Parathyroid adenoma (tissue), 2 donors: ENCODE measurements at regions not wholly inside any gene's neighbourhood (a gene's known extent, or its start where the extent isn't known, plus 50 kb on each side); places are given as distances from the start of the nearest gene placed in this dataset.

Source experiments
- H2AFZ ChIP-seq: fragments of 300-600 bp; sonication (generic); one replicate; pipeline ENCODE4 v1.7.0; 2017; ENCODE audit warnings: antibody characterized with exemption, mild to moderate bottlenecking
- H3K27ac ChIP-seq: fragments of 300-600 bp; sonication (generic); one replicate; pipeline ENCODE4 v1.7.0; 2017
- H3K27me3 ChIP-seq: fragments of 300-600 bp; sonication (generic); one replicate; pipeline ENCODE4 v1.7.0; 2017; ENCODE audit warnings: low read length; ENCODE audit not compliant: control insufficient read depth, insufficient read depth
- H3K36me3 ChIP-seq: fragments of 300-600 bp; sonication (generic); one replicate; pipeline ENCODE4 v1.7.0; 2017; ENCODE audit warnings: low read length; ENCODE audit not compliant: control insufficient read depth, insufficient read depth
- H3K4me1 ChIP-seq: fragments of 300-600 bp; sonication (generic); one replicate; pipeline ENCODE4 v1.7.0; 2017; ENCODE audit warnings: control low read depth
- H3K4me2 ChIP-seq: fragments of 300-600 bp; sonication (generic); one replicate; pipeline ENCODE4 v1.7.0; 2017; ENCODE audit warnings: low read length
- H3K4me3 ChIP-seq: fragments of 300-600 bp; sonication (generic); one replicate; pipeline ENCODE4 v1.7.0; 2017; ENCODE audit warnings: low read depth, low read length
- H3K79me2 ChIP-seq: fragments of 300-600 bp; sonication (generic); one replicate; pipeline ENCODE4 v1.7.0; 2017; ENCODE audit warnings: control low read depth
- H3K9ac ChIP-seq: fragments of 300-600 bp; sonication (generic); one replicate; pipeline ENCODE4 v1.7.0; 2017; ENCODE audit warnings: mild to moderate bottlenecking
- H3K9me3 ChIP-seq: fragments of 300-600 bp; sonication (generic); one replicate; pipeline ENCODE4 v1.7.0; 2017; ENCODE audit warnings: low read length; ENCODE audit not compliant: control insufficient read depth
- CTCF ChIP-seq: fragments of 300-600 bp; sonication (generic); IDR thresholded peaks from one replicate; pipeline ENCODE4 v1.7.0; 2017; ENCODE audit warnings: antibody characterized with exemption, mild to moderate bottlenecking
- donor health status: primary hyperparathyroidism.

GRCh38 chr11:87967459-87967858 is 207.8 kb downstream of the RAB38 start:
- no peaks in the 10 kb centered on the region for H3K9me3 ChIP-seq
- no peaks in the 10 kb centered on the region for H3K27me3 ChIP-seq
- H3K36me3 ChIP-seq: no peaks in the 10 kb centered on the region
- no peaks in the 10 kb centered on the region for H3K79me2 ChIP-seq
- no peak overlapping the region for H3K4me2 ChIP-seq
- no peak overlapping the region for H3K4me3 ChIP-seq
- H3K4me1 ChIP-seq: no peaks in the 10 kb centered on the region
- no peak overlapping the region for H3K27ac ChIP-seq
- TF ChIP-seq CTCF: no peak
- no peak overlapping the region for H2AFZ ChIP-seq
- no peak overlapping the region for H3K9ac ChIP-seq

- H3K4me1 ChIP-seq: no peaks in the 10 kb centered on the region
- H3K4me2 ChIP-seq: no peak overlapping the region
- no peak overlapping the region for H3K27ac ChIP-seq
- H3K36me3 ChIP-seq: no peaks in the 10 kb centered on the region
- H3K27me3 ChIP-seq: no peaks in the 10 kb centered on the region
- H3K4me3 ChIP-seq: no peak overlapping the region
- H3K9me3 ChIP-seq: no peaks in the 10 kb centered on the region
- H3K79me2 ChIP-seq: no peaks in the 10 kb centered on the region
- no peak for TF ChIP-seq CTCF
- no peak overlapping the region for H3K9ac ChIP-seq
- H2AFZ ChIP-seq: no peak overlapping the region
Measured at GRCh38 chr11:87966694-87967093, 208.5 kb downstream of the RAB38 start.

GRCh38 chr11:87966216-87966615 is 209.0 kb downstream of the RAB38 start:
- TF ChIP-seq CTCF: no peak
- Histone ChIP-seq H3K36me3 (no peaks in the 10 kb centered on the region), H3K79me2 (no peaks in the 10 kb centered on the region), H3K4me2 (no peak overlapping the region), H3K27me3 (no peaks in the 10 kb centered on the region), H3K27ac (no peak overlapping the region), H2AFZ (no peak overlapping the region), H3K9me3 (no peaks in the 10 kb centered on the region), H3K9ac (no peak overlapping the region), H3K4me3 (no peak overlapping the region), H3K4me1 (no peaks in the 10 kb centered on the region)

- Histone ChIP-seq H3K36me3 (no peaks in the 10 kb centered on the region), H3K4me3 (no peak overlapping the region), H3K9ac (no peak overlapping the region)
Measured at GRCh38 chr11:87961606-87962005, 213.6 kb downstream of the RAB38 start.

More at GRCh38 chr11:87961606-87962005, 213.6 kb downstream of the RAB38 start:
- Histone ChIP-seq H3K4me2 (no peak overlapping the region), H3K4me1 (no peaks in the 10 kb centered on the region), H3K27ac (no peak overlapping the region), H3K9me3 (no peaks in the 10 kb centered on the region), H2AFZ (no peak overlapping the region), H3K27me3 (no peaks in the 10 kb centered on the region), H3K79me2 (no peaks in the 10 kb centered on the region)
- no peak for TF ChIP-seq CTCF
